SU-DHL-6 (cell line): ENCODE measurements at regions not wholly inside any gene's neighbourhood (a gene's known extent, or its start where the extent isn't known, plus 50 kb on each side); places are given as distances from the start of the nearest gene placed in this dataset.

ENCODE experiments used
- H2AFZ ChIP-seq: fragments of 200-600 bp; sonication (generic); 2 replicates; pipeline ENCODE4 v1.6.1; 2014; ENCODE audit warnings: low read depth, mild to moderate bottlenecking, moderate library complexity, mixed read lengths, antibody characterized with exemption, low read length; ENCODE audit not compliant: severe bottlenecking
- H3F3A ChIP-seq: fragments of 200-600 bp; shearing (Covaris generic); 2 replicates; pipeline ENCODE4 v1.6.0; 2016; ENCODE audit warnings: antibody characterized with exemption, mild to moderate bottlenecking; ENCODE audit not compliant: insufficient read depth
- H3K27ac ChIP-seq: fragments of 200-600 bp; sonication (generic); 2 replicates; pipeline ENCODE4 v1.5.1; 2016; ENCODE audit warnings: low read depth, mild to moderate bottlenecking, low read length, moderate library complexity, mixed read lengths
- H3K27me3 ChIP-seq: fragments of 200-600 bp; sonication (generic), shearing (Covaris generic); 2 replicates; pipeline ENCODE4 v1.6.0; 2014; ENCODE audit warnings: mild to moderate bottlenecking, low read length
- H3K36me3 ChIP-seq: fragments of 200-600 bp; sonication (generic); 2 replicates; pipeline ENCODE4 v1.6.1; 2014; ENCODE audit warnings: mild to moderate bottlenecking, low read length, mixed read lengths
- H3K4me2 ChIP-seq: fragments of 300-600, 200-600 bp; shearing (Covaris generic), sonication (generic); 2 replicates; pipeline ENCODE4 v1.6.0; 2014; ENCODE audit warnings: low read length, low read depth, mild to moderate bottlenecking; ENCODE audit not compliant: poor library complexity, severe bottlenecking
- H3K4me3 ChIP-seq: fragments of 200-600 bp; sonication (generic); 2 replicates; pipeline ENCODE4 v1.5.1; 2014; ENCODE audit warnings: antibody characterized with exemption, low read length, mild to moderate bottlenecking, mixed read lengths; ENCODE audit not compliant: insufficient read depth, poor library complexity, severe bottlenecking
- H3K79me2 ChIP-seq: fragments of 200-600 bp; sonication (generic); 2 replicates; pipeline ENCODE4 v1.6.1; 2014; ENCODE audit warnings: mild to moderate bottlenecking, low read length, moderate library complexity; ENCODE audit not compliant: insufficient read depth
- H3K9ac ChIP-seq: fragments of 200-600 bp; sonication (generic); 2 replicates; pipeline ENCODE4 v1.7.0; 2014; ENCODE audit warnings: mild to moderate bottlenecking, low read length
- H3K9me2 ChIP-seq: fragments of 200-600 bp; sonication (generic); replicated peaks from 2 replicates; pipeline ENCODE4 v1.6.1; 2014; ENCODE audit warnings: low read length; ENCODE audit not compliant: insufficient read depth
- H3K9me3 ChIP-seq: fragments of 200-600 bp; sonication (generic); 2 replicates; pipeline ENCODE4 v1.6.1; 2014; ENCODE audit warnings: low read length, mixed read lengths; ENCODE audit not compliant: insufficient read depth
- H4K20me1 ChIP-seq: fragments of 200-600 bp; sonication (generic); 2 replicates; pipeline ENCODE4 v1.6.1; 2014; ENCODE audit warnings: low read depth, mild to moderate bottlenecking, antibody characterized with exemption, low read length, moderate library complexity, mixed read lengths
- EZH2phosphoT487 ChIP-seq: fragments of 200-600 bp; sonication (generic), shearing (Covaris generic); conservative IDR thresholded peaks from 2 replicates; pipeline ENCODE4 v1.6.1; 2018; ENCODE audit warnings: mild to moderate bottlenecking, antibody characterized with exemption, low read length, moderate library complexity, mixed read lengths
- TF ChIP-seq, protein P1 (sequence below): fragments of 200-600 bp; sonication (generic); IDR thresholded peaks from one replicate; pipeline ENCODE4 v1.5.1; 2017; ENCODE audit warnings: antibody characterized with exemption, mild to moderate bottlenecking, low read length, moderate library complexity; ENCODE audit not compliant: insufficient read depth, poor library complexity, severe bottlenecking

DNA sequence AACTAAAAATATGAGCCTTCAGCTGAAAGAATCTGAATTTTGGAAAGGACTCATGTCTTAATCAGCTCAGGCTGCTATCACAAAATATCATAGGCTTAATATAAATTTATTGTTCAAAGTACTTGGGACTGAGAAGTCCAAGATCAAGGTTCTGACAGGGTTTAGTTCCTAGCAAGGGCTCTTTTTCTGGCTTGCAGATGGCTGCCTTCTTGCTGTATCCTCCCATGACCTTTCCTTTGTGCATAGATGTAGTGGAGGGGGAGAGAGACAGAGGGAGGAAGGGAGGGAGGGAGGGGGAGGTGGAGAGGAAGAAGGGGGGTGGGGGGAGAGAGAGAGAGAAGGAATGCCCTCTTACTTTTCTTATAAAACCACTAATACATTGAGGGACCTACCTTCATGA lies 306.8 kb upstream of the DDI1 start:
- Histone ChIP-seq H4K20me1 (no peaks in the 10 kb centered on the region), H3K27ac (no peak overlapping the region), H2AFZ (no peak overlapping the region), H3K9me3 (no peaks in the 10 kb centered on the region), H3K4me2 (no peak overlapping the region), H3K9me2 (no peaks in the 10 kb centered on the region), H3K36me3 (0 out of 2 replicates have a peak, but pooled peaks cover 3% of the 10 kb centered on the region), H3K9ac (no peak overlapping the region), H3K4me3 (no peak overlapping the region), H3F3A (no peaks in the 10 kb centered on the region), H3K27me3 (no peaks in the 10 kb centered on the region), H3K79me2 (no peaks in the 10 kb centered on the region)
- no peak for TF ChIP-seq EZH2phosphoT487
- TF ChIP-seq, protein P1, sequence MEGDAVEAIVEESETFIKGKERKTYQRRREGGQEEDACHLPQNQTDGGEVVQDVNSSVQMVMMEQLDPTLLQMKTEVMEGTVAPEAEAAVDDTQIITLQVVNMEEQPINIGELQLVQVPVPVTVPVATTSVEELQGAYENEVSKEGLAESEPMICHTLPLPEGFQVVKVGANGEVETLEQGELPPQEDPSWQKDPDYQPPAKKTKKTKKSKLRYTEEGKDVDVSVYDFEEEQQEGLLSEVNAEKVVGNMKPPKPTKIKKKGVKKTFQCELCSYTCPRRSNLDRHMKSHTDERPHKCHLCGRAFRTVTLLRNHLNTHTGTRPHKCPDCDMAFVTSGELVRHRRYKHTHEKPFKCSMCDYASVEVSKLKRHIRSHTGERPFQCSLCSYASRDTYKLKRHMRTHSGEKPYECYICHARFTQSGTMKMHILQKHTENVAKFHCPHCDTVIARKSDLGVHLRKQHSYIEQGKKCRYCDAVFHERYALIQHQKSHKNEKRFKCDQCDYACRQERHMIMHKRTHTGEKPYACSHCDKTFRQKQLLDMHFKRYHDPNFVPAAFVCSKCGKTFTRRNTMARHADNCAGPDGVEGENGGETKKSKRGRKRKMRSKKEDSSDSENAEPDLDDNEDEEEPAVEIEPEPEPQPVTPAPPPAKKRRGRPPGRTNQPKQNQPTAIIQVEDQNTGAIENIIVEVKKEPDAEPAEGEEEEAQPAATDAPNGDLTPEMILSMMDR, result no peak

DNA sequence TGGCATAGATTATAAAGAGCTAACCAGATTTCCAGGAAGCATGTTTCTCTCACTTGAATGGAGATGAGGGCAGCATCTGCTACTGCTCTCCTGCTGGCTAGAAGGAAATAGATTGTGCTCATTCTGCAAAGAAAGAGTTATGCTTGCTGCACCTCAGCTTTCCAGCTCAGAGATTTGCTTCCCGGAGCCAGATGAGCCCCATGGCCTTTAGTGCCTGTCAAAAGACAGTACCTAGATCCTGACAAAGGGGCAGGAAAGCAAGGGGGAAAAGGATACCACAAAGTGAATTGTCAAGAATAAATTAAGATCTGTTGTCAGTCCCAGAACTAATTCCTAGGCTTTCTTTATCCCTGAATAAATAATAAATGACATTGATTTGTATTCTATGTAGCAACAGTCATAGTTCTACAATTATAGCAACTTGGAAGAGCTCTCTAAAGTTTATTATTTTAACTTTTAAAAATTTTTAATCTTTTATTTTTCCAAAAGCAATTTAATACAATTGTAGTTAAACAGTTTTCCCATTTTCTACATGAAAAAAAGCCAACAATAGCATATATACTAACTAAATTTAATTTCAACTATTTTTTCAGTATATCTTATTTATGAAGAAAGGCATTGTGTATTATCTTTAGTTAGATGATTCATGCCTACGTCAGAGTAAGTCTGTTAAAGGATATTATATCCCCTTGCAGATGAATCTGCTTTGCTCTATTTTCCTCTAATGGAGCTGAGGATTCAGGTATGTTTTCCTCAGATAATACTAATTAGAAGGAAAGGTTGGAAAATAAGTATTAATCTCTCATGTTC lies 306.1 kb upstream of the DDI1 start:
- Histone ChIP-seq H2AFZ (no peak overlapping the region), H3F3A (no peaks in the 10 kb centered on the region), H3K27me3 (no peaks in the 10 kb centered on the region), H3K9me3 (no peaks in the 10 kb centered on the region), H3K27ac (no peak overlapping the region), H3K4me2 (no peak overlapping the region), H3K9me2 (no peaks in the 10 kb centered on the region), H4K20me1 (no peaks in the 10 kb centered on the region), H3K4me3 (no peak overlapping the region), H3K9ac (no peak overlapping the region), H3K36me3 (0 out of 2 replicates have a peak, but pooled peaks cover 3% of the 10 kb centered on the region), H3K79me2 (no peaks in the 10 kb centered on the region)
- TF ChIP-seq, protein P1, result no peak
- TF ChIP-seq EZH2phosphoT487, result no peak

DNA sequence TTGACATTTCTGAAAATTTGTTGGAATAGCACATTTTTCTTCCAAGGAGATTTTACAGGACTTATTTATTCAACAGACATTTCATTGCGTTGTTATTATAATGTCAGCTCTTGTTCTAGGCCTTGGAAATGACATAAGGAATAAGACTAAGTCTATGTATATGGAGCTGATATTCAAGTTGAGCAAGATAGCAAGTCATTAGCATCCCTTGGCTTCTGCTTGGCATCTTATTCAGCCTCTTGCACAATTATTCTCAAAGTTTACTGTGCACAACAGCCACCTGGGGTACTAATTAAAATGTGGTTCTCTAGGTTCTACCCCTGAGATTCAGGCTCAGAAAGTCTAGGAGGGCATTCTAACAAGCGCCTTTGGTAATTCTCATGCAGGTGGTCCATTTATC lies 304.8 kb upstream of the DDI1 start:
- Histone ChIP-seq H3K27ac (no peak overlapping the region), H3K4me2 (no peak overlapping the region), H3K9ac (no peak overlapping the region), H3K4me3 (no peak overlapping the region), H3K36me3 (0 out of 2 replicates have a peak, but pooled peaks cover 3% of the 10 kb centered on the region), H2AFZ (no peak overlapping the region), H4K20me1 (no peaks in the 10 kb centered on the region), H3K9me3 (no peaks in the 10 kb centered on the region), H3K27me3 (no peaks in the 10 kb centered on the region), H3F3A (no peaks in the 10 kb centered on the region), H3K9me2 (no peaks in the 10 kb centered on the region), H3K79me2 (no peaks in the 10 kb centered on the region)
- TF ChIP-seq EZH2phosphoT487, result no peak
- TF ChIP-seq, protein P1, result no peak
